CD8-positive, alpha-beta memory T cell (primary cell): ENCODE measurements at regions not wholly inside any gene's neighbourhood (a gene's known extent, or its start where the extent isn't known, plus 50 kb on each side); places are given as distances from the start of the nearest gene placed in this dataset.

Experiments used
- CTCF ChIA-PET: fragments of 350-600 bp; sonication (Branson Sonifier 250); formaldehyde crosslinking; loops from one replicate; lab custom pipeline; 2021; ENCODE audit warnings: antibody characterized with exemption; lab: Charles Lee
- POLR2A ChIA-PET: fragments of 350-600 bp; sonication (Branson Sonifier 250); formaldehyde crosslinking; loops from one replicate; lab custom pipeline; 2021; ENCODE audit warnings: antibody characterized with exemption; lab: Charles Lee
- DNase-seq, 5 donors: peaks; one replicate each; pipeline versions ENCODE4 v3.0.0 to v3.0.0-alpha.2; 2020 to 2022; ENCODE audit warnings: mixed read lengths in 1 of 5
- H3K27ac ChIP-seq: one replicate; pipeline ENCODE4 v1.7.0; 2013; ENCODE audit warnings: low read depth, mild to moderate bottlenecking, low read length, moderate library complexity
- H3K27me3 ChIP-seq: 2 replicates; pipeline ENCODE4 v1.7.0; 2013; ENCODE audit warnings: low read length, mild to moderate bottlenecking; ENCODE audit not compliant: insufficient read depth, poor library complexity, severe bottlenecking
- H3K36me3 ChIP-seq: 2 replicates; pipeline ENCODE4 v1.7.0; 2013; ENCODE audit warnings: mild to moderate bottlenecking, low read length, moderate library complexity; ENCODE audit not compliant: insufficient read depth
- H3K4me1 ChIP-seq: 2 replicates; pipeline ENCODE4 v1.7.0; 2013; ENCODE audit warnings: mild to moderate bottlenecking, low read length, moderate library complexity; ENCODE audit not compliant: insufficient read depth
- H3K4me3 ChIP-seq: 2 replicates; pipeline ENCODE4 v1.7.0; 2013; ENCODE audit warnings: mild to moderate bottlenecking, low read length
- H3K9me3 ChIP-seq: 2 replicates; pipeline ENCODE4 v1.7.0; 2013; ENCODE audit warnings: mild to moderate bottlenecking, low read length
- H3K27ac Mint-ChIP-seq, 8 donors: one replicate each; pipeline ENCODE4 v1.8.0; 2020 to 2021; ENCODE audit warnings: mixed read lengths in 8 of 8, mild to moderate bottlenecking in 6 of 8, inconsistent platforms in 3 of 8, moderate library complexity in 3 of 8
- H3K27me3 Mint-ChIP-seq, 2 donors: one replicate each; pipeline ENCODE4 v1.8.0; 2020 to 2021; ENCODE audit warnings: mixed read lengths in 2 of 2, mild to moderate bottlenecking in 1 of 2, moderate library complexity in 1 of 2
- H3K36me3 Mint-ChIP-seq, 3 donors: one replicate each; pipeline ENCODE4 v1.8.0; 2020 to 2021; ENCODE audit warnings: mixed read lengths in 3 of 3, inconsistent platforms in 1 of 3, mild to moderate bottlenecking in 1 of 3
- H3K4me1 Mint-ChIP-seq, 3 donors: one replicate each; pipeline ENCODE4 v1.8.0; 2020 to 2021; ENCODE audit warnings: mixed read lengths in 3 of 3, inconsistent platforms in 1 of 3, mild to moderate bottlenecking in 1 of 3
- H3K4me3 Mint-ChIP-seq, 7 donors: one replicate each; pipeline ENCODE4 v1.8.0; 2020 to 2021; ENCODE audit warnings: mixed read lengths in 7 of 7, mild to moderate bottlenecking in 6 of 7, moderate library complexity in 4 of 7, inconsistent platforms in 2 of 7
- H3K9me3 Mint-ChIP-seq, 5 donors: one replicate each; pipeline ENCODE4 v1.8.0; 2020 to 2022; ENCODE audit warnings: mixed read lengths in 5 of 5, mild to moderate bottlenecking in 3 of 5, moderate library complexity in 2 of 5, inconsistent platforms in 1 of 5

- H3K27ac ChIP-seq: no peak overlapping the region
Observed at GRCh38 chr7:26616235-26616634, 248.2 kb downstream of the SKAP2 start.

GRCh38 chr7:26617066-26617465, 247.3 kb downstream of the SKAP2 start:
- Mint-ChIP-seq H3K4me3 (no peak overlapping the region), H3K9me3 (no peaks in the 10 kb centered on the region), H3K27me3 (peaks cover 3 to 8% of the 10 kb centered on the region in 2 donors), H3K36me3 (no peaks in the 10 kb centered on the region), H3K27ac (no peak overlapping the region), H3K4me1 (no peaks in the 10 kb centered on the region)
- no peaks in the 10 kb centered on the region for H3K4me1 ChIP-seq
- H3K36me3 ChIP-seq: no peaks in the 10 kb centered on the region
- POLR2A ChIA-PET: no interaction called here
- H3K4me3 ChIP-seq: no peak overlapping the region
- H3K27ac ChIP-seq: no peak overlapping the region
- CTCF ChIA-PET: no interaction called here
- DNase-seq: no peak
- no peaks in the 10 kb centered on the region for H3K9me3 ChIP-seq
- no peaks in the 10 kb centered on the region for H3K27me3 ChIP-seq

More at GRCh38 chr7:26616235-26616634, 248.2 kb downstream of the SKAP2 start:
- no peaks in the 10 kb centered on the region for H3K36me3 ChIP-seq
- ChIA-PET CTCF (no interaction called here), POLR2A (no interaction called here)
- Mint-ChIP-seq H3K27ac (no peak overlapping the region), H3K9me3 (no peaks in the 10 kb centered on the region), H3K4me3 (no peak overlapping the region), H3K27me3 (peaks cover 5 to 14% of the 10 kb centered on the region in 2 donors), H3K4me1 (no peaks in the 10 kb centered on the region), H3K36me3 (no peaks in the 10 kb centered on the region)
- H3K9me3 ChIP-seq: no peaks in the 10 kb centered on the region
- no peaks in the 10 kb centered on the region for H3K27me3 ChIP-seq
- no peak for DNase-seq
- H3K4me1 ChIP-seq: no peaks in the 10 kb centered on the region
- no peak overlapping the region for H3K4me3 ChIP-seq
